MM.1S (cell line): ENCODE measurements at regions not wholly inside any gene's neighbourhood (a gene's known extent, or its start where the extent isn't known, plus 50 kb on each side); places are given as distances from the start of the nearest gene placed in this dataset.

Experiments used
- DNase-seq: peaks from one replicate; pipeline ENCODE4 v3.0.0-alpha.2; 2015
- H2AFZ ChIP-seq: fragments of 300-600 bp; sonication (generic); 2 replicates; pipeline ENCODE4 v1.6.0; 2016; ENCODE audit warnings: antibody characterized with exemption, low read length
- H3F3A ChIP-seq: fragments of 300-600 bp; sonication (generic); 2 replicates; pipeline ENCODE4 v1.6.1; 2016; ENCODE audit warnings: mild to moderate bottlenecking, antibody characterized with exemption, low read length, moderate library complexity, mixed read lengths; ENCODE audit not compliant: insufficient read depth
- H3K27ac ChIP-seq: fragments of 300-600 bp; sonication (generic); 2 replicates; pipeline ENCODE4 v1.5.1; 2016; ENCODE audit warnings: mild to moderate bottlenecking, low read length
- H3K27me3 ChIP-seq: fragments of 300-600 bp; sonication (generic); replicated peaks from 2 replicates; pipeline ENCODE4 v1.6.0; 2016; ENCODE audit warnings: low read length; ENCODE audit not compliant: insufficient read depth
- H3K36me3 ChIP-seq: fragments of 300-600 bp; sonication (generic); replicated peaks from 2 replicates; pipeline ENCODE4 v1.6.1; 2016; ENCODE audit warnings: mild to moderate bottlenecking, low read length, mixed read lengths; ENCODE audit not compliant: insufficient read depth
- H3K4me1 ChIP-seq: fragments of 300-600 bp; sonication (generic); 2 replicates; pipeline ENCODE4 v1.6.1; 2016; ENCODE audit warnings: low read length, mixed read lengths
- H3K4me2 ChIP-seq: fragments of 300-600 bp; sonication (generic); 2 replicates; pipeline ENCODE4 v1.6.0; 2016; ENCODE audit warnings: low read depth, low read length
- H3K4me3 ChIP-seq: fragments of 300-600 bp; sonication (generic); 2 replicates; pipeline ENCODE4 v1.5.1; 2016; ENCODE audit warnings: low read length, mixed read lengths
- H3K79me2 ChIP-seq: fragments of 300-600 bp; sonication (generic); 2 replicates; pipeline ENCODE4 v1.6.1; 2016; ENCODE audit warnings: mixed run types, low read length, mixed read lengths
- H3K9ac ChIP-seq: fragments of 300-600 bp; sonication (generic); 2 replicates; pipeline ENCODE4 v1.6.1; 2016; ENCODE audit warnings: low read length, mixed read lengths
- H3K9me2 ChIP-seq: fragments of 300-600 bp; sonication (generic); replicated peaks from 2 replicates; pipeline ENCODE4 v1.6.1; 2016; ENCODE audit warnings: mild to moderate bottlenecking, low read length, mixed read lengths; ENCODE audit not compliant: insufficient read depth
- H3K9me3 ChIP-seq: fragments of 300-600 bp; sonication (generic); replicated peaks from 2 replicates; pipeline ENCODE4 v1.6.1; 2016; ENCODE audit warnings: mild to moderate bottlenecking, low read length, mixed read lengths; ENCODE audit not compliant: insufficient read depth
- H4K20me1 ChIP-seq: fragments of 300-600 bp; sonication (generic); 2 replicates; pipeline ENCODE4 v1.6.1; 2016; ENCODE audit warnings: mild to moderate bottlenecking, low read length, moderate library complexity, mixed read lengths; ENCODE audit not compliant: insufficient read depth
- EZH2 ChIP-seq: fragments of 300-600 bp; sonication (generic); optimal IDR thresholded peaks from 2 replicates; pipeline ENCODE3; 2017; ENCODE audit warnings: low read depth, mild to moderate bottlenecking, antibody characterized with exemption, low read length, mixed read lengths
- EZH2phosphoT487 ChIP-seq: fragments of 300-600 bp; sonication (generic); IDR thresholded peaks from 2 replicates; pipeline ENCODE4 v1.6.1; 2018; ENCODE audit warnings: antibody characterized with exemption, low read length
- TF ChIP-seq, protein P1 (sequence below): fragments of 300-600 bp; sonication (generic); IDR thresholded peaks from 2 replicates; pipeline ENCODE4 v1.5.1; 2016; ENCODE audit warnings: antibody characterized with exemption, low read length, mixed read lengths

DNA sequence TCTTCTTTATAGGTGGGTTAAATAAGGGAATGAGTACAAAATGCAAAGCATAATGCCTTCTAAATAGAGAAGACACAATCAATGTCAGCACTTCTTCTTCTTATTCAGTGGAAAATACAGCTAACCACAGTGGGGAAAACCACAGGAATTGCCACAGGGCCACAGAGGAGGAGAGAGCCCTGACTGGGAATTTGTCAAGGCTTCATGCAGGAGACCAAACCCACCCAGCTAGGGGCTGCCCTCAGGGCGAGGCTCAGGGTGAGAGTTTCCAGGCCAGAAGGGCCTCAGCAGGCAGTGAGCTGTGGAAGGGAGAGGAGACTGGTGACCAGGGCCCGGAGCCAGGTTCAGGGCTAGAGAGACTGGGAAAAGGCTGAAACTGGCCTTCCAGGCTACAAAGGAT, 279.1 kb downstream of the MSX2 start:
- no peak overlapping the region for H3K9ac ChIP-seq
- H3K79me2 ChIP-seq: no peaks in the 10 kb centered on the region
- no peak overlapping the region for H3K4me3 ChIP-seq
- no peak overlapping the region for H2AFZ ChIP-seq
- TF ChIP-seq, protein P1, sequence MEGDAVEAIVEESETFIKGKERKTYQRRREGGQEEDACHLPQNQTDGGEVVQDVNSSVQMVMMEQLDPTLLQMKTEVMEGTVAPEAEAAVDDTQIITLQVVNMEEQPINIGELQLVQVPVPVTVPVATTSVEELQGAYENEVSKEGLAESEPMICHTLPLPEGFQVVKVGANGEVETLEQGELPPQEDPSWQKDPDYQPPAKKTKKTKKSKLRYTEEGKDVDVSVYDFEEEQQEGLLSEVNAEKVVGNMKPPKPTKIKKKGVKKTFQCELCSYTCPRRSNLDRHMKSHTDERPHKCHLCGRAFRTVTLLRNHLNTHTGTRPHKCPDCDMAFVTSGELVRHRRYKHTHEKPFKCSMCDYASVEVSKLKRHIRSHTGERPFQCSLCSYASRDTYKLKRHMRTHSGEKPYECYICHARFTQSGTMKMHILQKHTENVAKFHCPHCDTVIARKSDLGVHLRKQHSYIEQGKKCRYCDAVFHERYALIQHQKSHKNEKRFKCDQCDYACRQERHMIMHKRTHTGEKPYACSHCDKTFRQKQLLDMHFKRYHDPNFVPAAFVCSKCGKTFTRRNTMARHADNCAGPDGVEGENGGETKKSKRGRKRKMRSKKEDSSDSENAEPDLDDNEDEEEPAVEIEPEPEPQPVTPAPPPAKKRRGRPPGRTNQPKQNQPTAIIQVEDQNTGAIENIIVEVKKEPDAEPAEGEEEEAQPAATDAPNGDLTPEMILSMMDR: no peak
- TF ChIP-seq EZH2phosphoT487: no peak
- no peak for TF ChIP-seq EZH2
- no peaks in the 10 kb centered on the region for H3K36me3 ChIP-seq
- H3K27me3 ChIP-seq: no peaks in the 10 kb centered on the region; the same call in 1 of the 2 replicates
- no peak overlapping the region for H3K27ac ChIP-seq
- no peaks in the 10 kb centered on the region for H3K9me3 ChIP-seq
- H3K4me2 ChIP-seq: no peak overlapping the region
- no peaks in the 10 kb centered on the region for H4K20me1 ChIP-seq
- peaks cover 2% of the 10 kb centered on the region for H3K4me1 ChIP-seq
- peaks cover under 1% of the 10 kb centered on the region; the same call in 1 of the 2 replicates for H3F3A ChIP-seq
- no peak for DNase-seq
- H3K9me2 ChIP-seq: no peaks in the 10 kb centered on the region

DNA sequence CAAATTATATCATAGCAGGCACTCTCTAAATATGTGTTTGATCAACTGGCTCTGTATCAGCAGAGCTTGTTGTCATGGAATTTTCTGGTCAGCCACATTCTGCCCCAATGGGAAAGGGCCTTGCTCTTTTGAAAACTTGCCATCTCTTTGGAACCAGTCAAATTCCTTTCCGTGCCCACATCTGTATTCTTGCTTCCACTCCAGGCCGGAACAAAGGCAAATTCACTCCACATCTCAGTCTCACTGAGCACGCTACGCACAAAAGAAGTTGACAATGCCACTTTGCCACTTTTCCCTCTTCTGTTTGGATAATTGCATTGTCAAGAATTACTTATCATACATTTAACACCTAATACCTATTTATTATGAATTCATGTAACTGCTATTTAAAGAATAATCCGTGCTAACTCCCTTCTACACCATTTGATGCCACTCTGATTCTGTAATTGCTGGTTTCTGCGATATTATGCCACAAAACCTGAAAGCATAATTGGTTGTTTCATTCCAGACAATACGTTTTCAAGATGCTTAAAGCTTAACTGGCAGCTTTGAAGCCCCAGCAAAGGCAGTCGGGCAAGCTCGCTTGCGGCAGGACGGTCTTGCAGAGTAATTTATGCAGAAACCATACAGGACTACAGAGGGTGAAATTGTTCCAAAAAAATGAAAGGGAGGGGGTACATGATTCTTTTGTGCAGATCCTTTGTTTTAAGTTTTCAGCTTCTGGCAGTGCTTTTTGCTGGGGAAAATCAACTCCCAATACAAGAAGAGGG, 277.7 kb downstream of the MSX2 start:
- Histone ChIP-seq H2AFZ (no peak overlapping the region), H3K4me2 (no peak overlapping the region), H4K20me1 (no peaks in the 10 kb centered on the region), H3K27me3 (no peaks in the 10 kb centered on the region; the same call in 1 of the 2 replicates), H3K9me2 (no peaks in the 10 kb centered on the region), H3K9me3 (no peaks in the 10 kb centered on the region), H3K79me2 (no peaks in the 10 kb centered on the region), H3F3A (peaks cover 14% of the 10 kb centered on the region), H3K36me3 (no peaks in the 10 kb centered on the region), H3K4me3 (no peak overlapping the region), H3K9ac (no peak overlapping the region), H3K27ac (no peak overlapping the region), H3K4me1 (peaks cover 17% of the 10 kb centered on the region)
- DNase-seq: no peak
- TF ChIP-seq, protein P1: no peak
- no peak for TF ChIP-seq EZH2
- no peak for TF ChIP-seq EZH2phosphoT487

DNA sequence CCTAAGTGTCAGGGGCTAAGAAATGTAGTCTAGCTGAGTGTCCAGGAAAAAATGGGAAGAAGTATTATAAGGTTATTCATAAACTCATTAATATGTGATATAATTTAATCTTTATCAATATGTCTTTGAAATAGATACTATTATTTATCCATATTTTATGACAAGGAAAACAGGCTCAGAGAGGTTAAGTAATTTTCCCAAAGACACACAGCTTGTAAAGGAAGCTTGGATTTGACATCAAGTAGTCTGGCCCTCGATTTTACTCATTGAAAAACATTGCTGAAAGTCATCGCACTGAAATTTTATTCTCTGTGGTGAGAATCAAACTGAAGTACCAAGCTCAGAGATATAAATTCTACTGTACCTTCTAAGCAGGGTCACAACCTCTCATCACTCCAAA, 276.9 kb downstream of the MSX2 start:
- Histone ChIP-seq H3K4me1 (peaks cover 22% of the 10 kb centered on the region), H3K9ac (no peak overlapping the region), H3K4me3 (no peak overlapping the region), H4K20me1 (no peaks in the 10 kb centered on the region), H3K9me2 (no peaks in the 10 kb centered on the region), H3K4me2 (no peak overlapping the region), H3K9me3 (no peaks in the 10 kb centered on the region), H3K79me2 (no peaks in the 10 kb centered on the region), H3K27me3 (no peaks in the 10 kb centered on the region; the same call in 1 of the 2 replicates), H2AFZ (no peak overlapping the region), H3K36me3 (no peaks in the 10 kb centered on the region), H3K27ac (no peak overlapping the region), H3F3A (peaks cover 14% of the 10 kb centered on the region)
- TF ChIP-seq EZH2phosphoT487 (no peak), EZH2 (no peak)
- TF ChIP-seq, protein P1: no peak
- DNase-seq: no peak
